GM23248 (cell line): ENCODE measurements at regions not wholly inside any gene's neighbourhood (a gene's known extent, or its start where the extent isn't known, plus 50 kb on each side); places are given as distances from the start of the nearest gene placed in this dataset. TPM values are rescaled to one million over a fixed set of nuclear protein-coding genes. Genes with fewer than 3 reads are reported as not detected.
A peak's percentile ranks its signal among the peaks of the same experiment; 100 is the strongest.

Source experiments
- DNase-seq: peaks from one replicate; pipeline ENCODE4 v3.0.0-alpha.2; 2015
- H2AFZ ChIP-seq: fragments of 200-600 bp; sonication (generic); 2 replicates; pipeline ENCODE4 v1.6.1; 2016; ENCODE audit warnings: antibody characterized with exemption
- H3F3A ChIP-seq: fragments of 200-600 bp; sonication (generic); 2 replicates; pipeline ENCODE4 v1.6.1; 2016; ENCODE audit warnings: mild to moderate bottlenecking, antibody characterized with exemption, mixed run types; ENCODE audit not compliant: insufficient read depth
- H3K27ac ChIP-seq: fragments of 200-600 bp; sonication (generic); 2 replicates; pipeline ENCODE4 v1.5.1; 2016; ENCODE audit warnings: mild to moderate bottlenecking
- H3K27me3 ChIP-seq: fragments of 200-600 bp; sonication (generic); replicated peaks from 2 replicates; pipeline ENCODE4 v1.6.1; 2016; ENCODE audit warnings: mild to moderate bottlenecking; ENCODE audit not compliant: insufficient read depth
- H3K36me3 ChIP-seq: fragments of 200-600 bp; sonication (generic); 2 replicates; pipeline ENCODE4 v1.6.1; 2016; ENCODE audit warnings: low read depth, mild to moderate bottlenecking
- H3K4me1 ChIP-seq: fragments of 200-600 bp; sonication (generic); 2 replicates; pipeline ENCODE4 v1.6.1; 2016; ENCODE audit warnings: mild to moderate bottlenecking; ENCODE audit not compliant: insufficient read depth
- H3K4me2 ChIP-seq: fragments of 200-600 bp; sonication (generic); one replicate; pipeline ENCODE4 v1.6.1; 2016; ENCODE audit warnings: mild to moderate bottlenecking; ENCODE audit not compliant: unreplicated experiment
- H3K4me3 ChIP-seq: fragments of 200-600 bp; sonication (generic); 2 replicates; pipeline ENCODE4 v1.5.1; 2016; ENCODE audit warnings: mild to moderate bottlenecking
- H3K79me2 ChIP-seq: fragments of 200-600 bp; sonication (generic); 2 replicates; pipeline ENCODE4 v1.6.1; 2016; ENCODE audit warnings: mild to moderate bottlenecking; ENCODE audit not compliant: insufficient read depth
- H3K9ac ChIP-seq: fragments of 200-600 bp; sonication (generic); 2 replicates; pipeline ENCODE4 v1.6.1; 2016; ENCODE audit warnings: mild to moderate bottlenecking
- H3K9me2 ChIP-seq: fragments of 200-600 bp; sonication (generic); 2 replicates; pipeline ENCODE4 v1.6.1; 2016; ENCODE audit warnings: mixed run types, mild to moderate bottlenecking, moderate library complexity; ENCODE audit not compliant: insufficient read depth
- H3K9me3 ChIP-seq: fragments of 200-600 bp; sonication (generic); one replicate; pipeline ENCODE4 v1.6.1; 2017; ENCODE audit warnings: low read depth
- H4K20me1 ChIP-seq: fragments of 200-600 bp; sonication (generic); 2 replicates; pipeline ENCODE4 v1.6.0; 2016; ENCODE audit not compliant: insufficient read depth
- EZH2 ChIP-seq: fragments of 200-600 bp; sonication (generic); IDR thresholded peaks from 2 replicates; pipeline ENCODE4 v1.6.1; 2018; ENCODE audit warnings: antibody characterized with exemption, mild to moderate bottlenecking; ENCODE audit not compliant: insufficient read depth, poor library complexity, severe bottlenecking
- EZH2phosphoT487 ChIP-seq: fragments of 200-600 bp; sonication (generic); IDR thresholded peaks from 2 replicates; pipeline ENCODE4 v1.6.1; 2018; ENCODE audit warnings: antibody characterized with exemption, moderate library complexity, mild to moderate bottlenecking, low read depth; ENCODE audit not compliant: insufficient read depth
- WGBS, 2 experiments: methylation state at CpG; one replicate each; pipeline ENCODE4 v1.1.6; 2015 to 2017; ENCODE audit warnings: low lambda C conversion rate in 2 of 2, low coverage in 1 of 2; ENCODE audit errors: missing lambda C conversion rate in 2 of 2; 5-methylcytosine and 5-hydroxymethylcytosine counted together
- in situ Hi-C: fragments of 300-500 bp; cut with MboI; formaldehyde crosslinking; loops from 2 replicates; pipeline ENCODE4 v1.15.0; 2020
- small RNA-seq: library from RNA; depleted of rRNA; stranded (forward); fragments of <200 nt; gene quantifications from one replicate; pipeline ENCODE3, GENCODE V24; 2014; ENCODE audit warnings: low read depth, low replicate concordance

GRCh38 chr4:110266136-110266535 is 67.7 kb upstream of the ELOVL6 start:
- in situ Hi-C loops = no loop called here
- Histone ChIP-seq H2AFZ (no peak overlapping the region), H3K9ac (no peak overlapping the region), H3K27ac (no peak overlapping the region), H3K27me3 (no peaks in the 10 kb centered on the region), H4K20me1 (no peaks in the 10 kb centered on the region), H3K4me1 (peaks cover 6% of the 10 kb centered on the region), H3K9me2 (no peaks in the 10 kb centered on the region), H3F3A (peaks cover 4% of the 10 kb centered on the region; the same call in 1 of the 2 replicates), H3K36me3 (no peaks in the 10 kb centered on the region), H3K79me2 (no peaks in the 10 kb centered on the region), H3K9me3 (no peaks in the 10 kb centered on the region), H3K4me2 (no peak overlapping the region), H3K4me3 (no peak overlapping the region)
- 35 to 65% methylated on average over 1 of the region's 1 CpG for WGBS, 2 experiments
- DNase-seq = no peak
- no peak for TF ChIP-seq EZH2phosphoT487

GRCh38 chr4:110265001-110265400 is 66.6 kb upstream of the ELOVL6 start:
- no peak for DNase-seq
- TF ChIP-seq EZH2phosphoT487 (no peak), EZH2 (no peak)
- in situ Hi-C loops = no loop called here
- Histone ChIP-seq H3K79me2 (no peaks in the 10 kb centered on the region), H3K9ac (no peak overlapping the region), H2AFZ (no peak overlapping the region), H4K20me1 (no peaks in the 10 kb centered on the region), H3K9me2 (no peaks in the 10 kb centered on the region), H3F3A (no peaks in the 10 kb centered on the region), H3K4me3 (no peak overlapping the region), H3K27me3 (no peaks in the 10 kb centered on the region), H3K27ac (no peak overlapping the region), H3K36me3 (no peaks in the 10 kb centered on the region), H3K4me1 (no peaks in the 10 kb centered on the region), H3K4me2 (no peak overlapping the region), H3K9me3 (no peaks in the 10 kb centered on the region)
- 67 to 75% methylated on average over 5 of the region's 5 CpGs for WGBS, 2 experiments

DNA sequence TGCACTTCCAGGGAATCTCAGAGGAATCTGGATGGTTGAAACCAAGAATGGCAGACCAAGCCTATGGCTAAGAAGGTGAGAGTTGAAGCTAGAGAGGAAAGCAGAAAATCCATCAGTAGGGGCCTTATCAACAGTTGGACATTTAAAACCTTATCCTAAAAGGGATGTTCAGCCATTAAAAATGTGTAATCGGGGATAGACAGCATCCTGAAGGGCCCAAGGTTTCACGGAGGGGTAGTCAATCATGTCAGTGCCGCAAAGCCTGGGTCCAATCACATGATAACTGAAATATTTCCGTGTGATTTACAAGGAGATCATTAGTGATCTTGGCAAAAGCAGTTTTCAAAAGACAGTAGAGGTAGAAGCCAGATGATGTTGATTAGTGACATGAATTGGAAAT is 61.9 kb upstream of the ELOVL6 start:
- DNase-seq = no peak
- WGBS, 2 experiments = 13 to 18% methylated on average over 4 of the region's 4 CpGs
- no peak overlapping the region for H2AFZ ChIP-seq
- H3K36me3 ChIP-seq = no peaks in the 10 kb centered on the region
- no peak overlapping the region for H3K27ac ChIP-seq
- no peaks in the 10 kb centered on the region for H3K9me3 ChIP-seq
- TF ChIP-seq EZH2 = no peak
- no peak for TF ChIP-seq EZH2phosphoT487
- H3K4me1 ChIP-seq = no peaks in the 10 kb centered on the region
- H3K27me3 ChIP-seq = no peaks in the 10 kb centered on the region
- no peak overlapping the region for H3K9ac ChIP-seq
- in situ Hi-C loops = no loop called here
- H3K4me3 ChIP-seq = no peak overlapping the region
- H3K4me2 ChIP-seq = no peak overlapping the region
- H4K20me1 ChIP-seq = no peaks in the 10 kb centered on the region
- no peaks in the 10 kb centered on the region for H3K9me2 ChIP-seq
- H3F3A ChIP-seq = no peaks in the 10 kb centered on the region
- no peaks in the 10 kb centered on the region for H3K79me2 ChIP-seq

DNA sequence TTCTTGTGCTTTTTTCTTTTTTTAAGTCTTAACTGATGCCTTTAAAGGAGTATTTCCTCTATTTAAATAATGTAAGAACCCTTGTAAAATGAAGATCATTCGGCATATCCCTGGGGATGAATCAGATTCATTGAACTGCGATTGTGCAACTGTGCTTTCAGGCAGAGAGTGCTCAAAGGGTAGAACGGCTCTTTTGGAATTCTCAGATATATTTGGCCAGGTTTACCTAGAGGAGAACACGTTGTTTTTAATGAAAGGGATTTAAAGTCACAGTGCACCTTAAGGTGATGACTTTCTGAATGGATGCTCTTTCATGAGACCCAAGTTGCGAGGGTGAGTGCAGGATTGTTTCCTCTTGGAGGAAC is 51.6 kb upstream of the ELOVL6 start:
- H2AFZ ChIP-seq = no peak overlapping the region
- in situ Hi-C loops = no loop called here
- no peaks in the 10 kb centered on the region for H3K79me2 ChIP-seq
- no peaks in the 10 kb centered on the region for H3F3A ChIP-seq
- H3K9ac ChIP-seq = no peak overlapping the region
- H3K4me1 ChIP-seq = 0 out of 2 replicates have a peak, but pooled peaks cover 4% of the 10 kb centered on the region
- no peaks in the 10 kb centered on the region for H3K9me2 ChIP-seq
- no peak overlapping the region for H3K27ac ChIP-seq
- H3K9me3 ChIP-seq = no peaks in the 10 kb centered on the region
- 0 out of 2 replicates have a peak, but pooled peaks cover 8% of the 10 kb centered on the region for H3K27me3 ChIP-seq
- no peak overlapping the region for H3K4me2 ChIP-seq
- DNase-seq = peak; percentile 5
- no peak overlapping the region for H3K4me3 ChIP-seq
- no peaks in the 10 kb centered on the region for H4K20me1 ChIP-seq
- no peak for TF ChIP-seq EZH2phosphoT487
- TF ChIP-seq EZH2 = no peak
- H3K36me3 ChIP-seq = no peaks in the 10 kb centered on the region
- 54 to 55% methylated on average over 5 of the region's 5 CpGs for WGBS, 2 experiments

DNA sequence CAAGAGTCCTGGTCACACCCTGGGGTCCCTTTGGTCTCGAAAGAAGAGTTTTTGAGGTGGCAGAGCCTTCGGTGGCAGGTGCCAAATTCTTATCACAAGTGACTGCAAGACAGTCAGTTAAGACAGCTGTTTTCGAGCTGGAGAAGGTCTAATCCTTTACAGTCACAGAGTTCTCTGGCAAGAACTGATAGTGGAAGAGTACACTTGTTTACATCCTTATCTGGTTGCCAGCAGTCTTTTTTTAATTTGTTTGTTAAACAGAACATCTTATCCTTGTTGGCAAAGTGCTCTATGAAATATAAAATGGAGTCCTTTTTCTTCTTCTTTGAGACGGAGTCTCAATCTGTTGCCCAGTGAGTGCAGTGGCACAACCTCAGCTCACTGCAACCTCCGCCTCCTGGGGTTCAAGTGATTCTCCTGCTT is 50.4 kb upstream of the ELOVL6 start:
- no peak overlapping the region for H3K4me2 ChIP-seq
- H3K4me1 ChIP-seq = 0 out of 2 replicates have a peak, but pooled peaks cover 4% of the 10 kb centered on the region
- H4K20me1 ChIP-seq = no peaks in the 10 kb centered on the region
- no peak for DNase-seq
- no peak overlapping the region for H2AFZ ChIP-seq
- WGBS, 2 experiments = 44 to 54% methylated on average over 5 of the region's 5 CpGs
- H3K79me2 ChIP-seq = no peaks in the 10 kb centered on the region
- H3K9ac ChIP-seq = no peak overlapping the region
- 0 out of 2 replicates have a peak, but pooled peaks cover 8% of the 10 kb centered on the region for H3K27me3 ChIP-seq
- no peaks in the 10 kb centered on the region for H3K36me3 ChIP-seq
- H3K27ac ChIP-seq = no peak overlapping the region
- in situ Hi-C loops = no loop called here
- no peaks in the 10 kb centered on the region for H3K9me2 ChIP-seq
- H3K4me3 ChIP-seq = no peak overlapping the region
- no peaks in the 10 kb centered on the region for H3F3A ChIP-seq
- no peak for TF ChIP-seq EZH2
- no peak for TF ChIP-seq EZH2phosphoT487
- H3K9me3 ChIP-seq = no peaks in the 10 kb centered on the region

Small RNA genes lying in the stretch of these regions (small RNA-seq; reads per million reads assigned to genes)
- gene AC108145.1 (not detected), gene HSBP1P2 (not detected), gene RNU6-205P (not detected)
